BJ (cell line): ENCODE measurements at regions not wholly inside any gene's neighbourhood (a gene's known extent, or its start where the extent isn't known, plus 50 kb on each side); places are given as distances from the start of the nearest gene placed in this dataset.

Experiments
- CTCF ChIA-PET: fragments of 350-600 bp; formaldehyde crosslinking; extraction: SDS; loops from one replicate; lab custom pipeline; 2021; ENCODE audit warnings: antibody characterized with exemption, inconsistent platforms; lab: Yijun Ruan, JAX
- POLR2A ChIA-PET: fragments of 300-600 bp; sonication (Branson Sonifier 250); formaldehyde crosslinking; extraction: SDS; loops from one replicate; lab custom pipeline; 2021; ENCODE audit warnings: antibody characterized with exemption; lab: Charles Lee
- DNase-seq: peaks from one replicate; pipeline ENCODE4 v3.0.0-alpha.2; 2011; ENCODE audit warnings: low read depth
- H3K27me3 ChIP-seq: 2 replicates; pipeline ENCODE4 v1.6.0; 2011; ENCODE audit warnings: low read length; ENCODE audit not compliant: control insufficient read depth, insufficient read depth
- H3K36me3 ChIP-seq: 2 replicates; pipeline ENCODE4 v1.5.1; 2011; ENCODE audit warnings: low read length; ENCODE audit not compliant: control insufficient read depth, insufficient read depth
- H3K4me3 ChIP-seq: 2 replicates; pipeline ENCODE4 v1.5.1; 2011; ENCODE audit warnings: low read depth, mild to moderate bottlenecking, control low read depth, low read length
- TF ChIP-seq, protein P1 (sequence below): IDR thresholded peaks from 2 replicates; pipeline ENCODE4 v1.5.1; 2011; ENCODE audit warnings: low read depth, mild to moderate bottlenecking, control low read depth, inconsistent platforms, low read length, moderate library complexity; ENCODE audit not compliant: insufficient read depth

DNA sequence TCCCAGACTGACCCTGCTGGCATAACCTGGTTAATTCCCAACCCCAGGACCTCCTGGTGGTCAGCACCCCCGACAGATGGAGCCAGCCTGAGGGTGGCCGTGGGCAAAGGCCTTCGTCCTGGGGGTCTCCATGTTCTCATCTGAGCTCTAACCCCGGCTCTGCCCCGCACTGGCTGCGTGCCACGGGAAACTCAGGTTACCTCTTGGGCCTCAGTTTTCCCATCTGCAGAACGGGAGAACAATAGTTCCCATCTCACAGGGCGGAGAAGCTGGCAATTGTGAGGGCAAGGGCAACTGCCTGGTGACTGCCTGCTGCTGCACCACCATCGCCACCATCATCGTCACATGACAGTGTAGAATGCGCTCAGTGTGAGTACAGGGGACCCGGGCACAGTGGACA is 77.9 kb downstream of the RFLNA start:
- DNase-seq: no peak
- H3K4me3 ChIP-seq: no peak overlapping the region
- H3K36me3 ChIP-seq: peaks cover 56% of the 10 kb centered on the region
- ChIA-PET POLR2A (no interaction called here), CTCF (no interaction called here)
- TF ChIP-seq, protein P1, sequence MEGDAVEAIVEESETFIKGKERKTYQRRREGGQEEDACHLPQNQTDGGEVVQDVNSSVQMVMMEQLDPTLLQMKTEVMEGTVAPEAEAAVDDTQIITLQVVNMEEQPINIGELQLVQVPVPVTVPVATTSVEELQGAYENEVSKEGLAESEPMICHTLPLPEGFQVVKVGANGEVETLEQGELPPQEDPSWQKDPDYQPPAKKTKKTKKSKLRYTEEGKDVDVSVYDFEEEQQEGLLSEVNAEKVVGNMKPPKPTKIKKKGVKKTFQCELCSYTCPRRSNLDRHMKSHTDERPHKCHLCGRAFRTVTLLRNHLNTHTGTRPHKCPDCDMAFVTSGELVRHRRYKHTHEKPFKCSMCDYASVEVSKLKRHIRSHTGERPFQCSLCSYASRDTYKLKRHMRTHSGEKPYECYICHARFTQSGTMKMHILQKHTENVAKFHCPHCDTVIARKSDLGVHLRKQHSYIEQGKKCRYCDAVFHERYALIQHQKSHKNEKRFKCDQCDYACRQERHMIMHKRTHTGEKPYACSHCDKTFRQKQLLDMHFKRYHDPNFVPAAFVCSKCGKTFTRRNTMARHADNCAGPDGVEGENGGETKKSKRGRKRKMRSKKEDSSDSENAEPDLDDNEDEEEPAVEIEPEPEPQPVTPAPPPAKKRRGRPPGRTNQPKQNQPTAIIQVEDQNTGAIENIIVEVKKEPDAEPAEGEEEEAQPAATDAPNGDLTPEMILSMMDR: no peak
- no peaks in the 10 kb centered on the region for H3K27me3 ChIP-seq

DNA sequence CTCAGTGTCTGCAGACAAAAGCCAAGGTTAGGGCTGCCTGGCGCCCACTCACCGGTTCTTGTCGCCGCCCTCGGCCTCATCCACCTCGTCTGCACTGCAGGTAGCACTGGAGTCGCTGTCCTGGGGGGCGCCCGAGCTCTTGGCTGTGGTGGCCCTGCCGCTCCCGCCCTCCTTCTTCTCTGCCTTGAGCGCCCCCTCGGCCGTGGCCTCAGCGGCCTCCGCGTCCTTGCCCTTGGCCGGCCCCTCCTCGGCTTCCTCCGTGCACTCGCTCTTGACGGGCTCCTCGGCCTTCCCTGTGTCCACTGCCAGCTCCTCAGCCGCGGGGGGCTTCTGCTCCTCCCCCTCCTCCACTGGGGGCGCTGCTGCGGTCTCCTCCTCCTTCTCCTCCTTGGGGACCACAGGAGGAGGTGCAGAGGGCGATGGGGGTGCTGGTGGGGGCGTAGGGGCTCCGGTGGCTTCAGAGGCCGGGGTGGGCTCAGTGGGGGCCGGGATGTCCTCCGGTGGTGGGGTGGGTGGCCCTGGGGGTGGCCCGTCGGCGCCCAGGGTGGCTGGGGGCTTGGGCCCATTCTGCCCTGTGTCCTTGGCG is 77.2 kb downstream of the RFLNA start:
- Histone ChIP-seq H3K4me3 (no peak overlapping the region), H3K27me3 (no peaks in the 10 kb centered on the region), H3K36me3 (peaks cover 58% of the 10 kb centered on the region)
- TF ChIP-seq, protein P1: no peak
- DNase-seq: no peak
- ChIA-PET CTCF (no interaction called here), POLR2A (no interaction called here)

DNA sequence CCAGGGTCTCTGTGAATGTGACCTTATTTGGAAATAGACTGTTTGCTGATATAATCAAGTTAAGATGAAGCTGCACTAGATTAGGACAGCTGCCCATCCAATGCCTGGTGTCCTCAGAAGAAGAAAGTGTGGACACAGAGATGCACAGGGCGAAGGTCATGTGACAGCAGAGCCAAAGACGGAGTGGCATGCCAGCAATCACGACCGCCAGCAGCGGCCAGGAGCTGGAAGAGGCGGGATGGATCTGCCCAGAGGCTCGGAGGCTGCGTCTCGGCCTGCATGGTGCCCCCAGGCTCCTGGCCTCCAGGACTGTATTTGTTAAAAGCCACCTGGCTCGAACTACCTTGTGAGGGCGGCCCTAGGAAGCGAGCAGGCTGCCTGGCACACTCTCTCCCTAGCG is 76.5 kb downstream of the RFLNA start:
- Histone ChIP-seq H3K27me3 (no peaks in the 10 kb centered on the region), H3K4me3 (no peak overlapping the region), H3K36me3 (peaks cover 52% of the 10 kb centered on the region)
- TF ChIP-seq, protein P1: no peak
- ChIA-PET CTCF (interaction anchor here (0.6 kb wide), 1 partner anchor 191 kb away, joined by 4 read pairs; no protein-coding TSS in a partner anchor), POLR2A (no interaction called here)
- DNase-seq: no peak

DNA sequence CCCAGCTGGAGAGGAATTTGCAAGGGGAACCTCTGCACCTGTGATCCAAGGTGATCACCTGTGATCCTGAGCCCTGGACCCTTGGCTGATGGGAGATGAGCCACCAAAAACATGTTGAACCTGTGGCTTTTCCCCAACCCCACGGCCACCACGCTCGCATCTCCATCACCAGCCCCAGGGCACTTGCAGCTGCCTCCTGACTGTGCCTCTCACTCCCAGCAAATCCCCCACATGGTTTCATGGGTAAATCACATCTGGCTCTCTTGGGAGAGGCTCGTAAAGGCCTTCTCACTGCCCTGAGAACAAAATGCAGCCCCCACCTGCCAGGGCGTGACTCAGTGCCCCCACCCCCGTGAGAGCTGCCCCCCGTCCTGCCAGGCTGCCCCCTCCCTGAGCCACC is 76.0 kb downstream of the RFLNA start:
- DNase-seq: no peak
- TF ChIP-seq, protein P1: no peak
- no peak overlapping the region for H3K4me3 ChIP-seq
- POLR2A ChIA-PET: no interaction called here
- no peaks in the 10 kb centered on the region for H3K27me3 ChIP-seq
- H3K36me3 ChIP-seq: peaks cover 53% of the 10 kb centered on the region
- CTCF ChIA-PET: interaction anchor here (0.6 kb wide), 2 partner anchors 18 to 192 kb away, joined by 3 to 4 read pairs; no protein-coding TSS in a partner anchor

DNA sequence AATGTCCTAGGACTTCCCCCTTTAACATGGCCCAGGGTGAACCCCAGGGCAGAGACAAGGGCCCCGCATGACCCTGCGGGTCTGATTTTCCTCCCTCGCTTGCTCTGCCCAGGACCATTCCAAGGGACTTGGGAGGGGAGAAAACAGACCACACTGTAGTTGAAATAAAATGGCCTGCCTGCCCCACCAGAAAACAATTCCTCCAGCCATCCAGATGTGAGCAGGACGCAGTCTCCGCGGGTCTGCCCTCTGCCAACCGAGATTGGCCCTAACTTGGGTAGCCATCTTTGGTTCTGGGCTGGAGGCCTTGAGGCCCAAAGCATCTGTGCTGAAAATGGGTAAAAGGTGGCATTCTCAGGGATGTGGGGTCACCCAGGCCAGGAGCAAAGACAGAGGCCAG is 75.5 kb downstream of the RFLNA start:
- CTCF ChIA-PET: interaction anchor here (0.6 to 1.8 kb wide), 6 partner anchors 17 to 402 kb away, joined by 3 to 9 read pairs (median 4); no protein-coding TSS in a partner anchor
- TF ChIP-seq, protein P1: no peak
- DNase-seq: no peak
- H3K27me3 ChIP-seq: no peaks in the 10 kb centered on the region
- H3K36me3 ChIP-seq: peaks cover 52% of the 10 kb centered on the region
- POLR2A ChIA-PET: interaction anchor here (0.6 kb wide), 1 partner anchor 52 kb away, joined by 4 read pairs; no protein-coding TSS in a partner anchor
- H3K4me3 ChIP-seq: no peak overlapping the region
